Vagina (tissue), 2 donors: ENCODE measurements at regions not wholly inside any gene's neighbourhood (a gene's known extent, or its start where the extent isn't known, plus 50 kb on each side); places are given as distances from the start of the nearest gene placed in this dataset.

Experiments
- DNase-seq, 2 donors: peaks; one replicate each; pipeline ENCODE4 v3.0.0-alpha.2; 2017; ENCODE audit errors: extremely low spot score in 2 of 2
- H3K27ac ChIP-seq: fragments of 200-600 bp; sonication (generic); one replicate; pipeline ENCODE4 v1.5.1; 2019
- H3K27me3 ChIP-seq: fragments of 200-600 bp; sonication (generic); one replicate; pipeline ENCODE4 v1.5.1; 2019
- H3K36me3 ChIP-seq, 2 donors: fragments of 200-600 bp; sonication (generic); one replicate each; pipeline ENCODE4 v1.5.1; 2017 to 2019
- H3K4me1 ChIP-seq: fragments of 200-600 bp; sonication (generic); one replicate; pipeline ENCODE4 v1.5.1; 2019
- H3K4me3 ChIP-seq, 2 donors: fragments of 200-600 bp; sonication (generic); 1 replicate in 1 of 2; 2 replicates in 1 of 2; pipeline ENCODE4 v1.5.1; 2016 to 2019
- H3K9me3 ChIP-seq: fragments of 200-600 bp; sonication (generic); one replicate; pipeline ENCODE4 v1.5.1; 2019
- CTCF ChIP-seq, 3 experiments: fragments of 450-650 bp in 2 of 3; fragments of 200-600 bp in 1 of 3; sonication (generic) in 1 of 3; IDR thresholded peaks; one replicate each; pipeline ENCODE4 v1.5.1; 2017 to 2019; ENCODE audit warnings: antibody characterized with exemption in 3 of 3, mild to moderate bottlenecking in 2 of 3, moderate library complexity in 2 of 3
- POLR2A ChIP-seq, 2 donors: fragments of 450-650 bp; IDR thresholded peaks; one replicate each; pipeline ENCODE4 v1.6.1; 2017; ENCODE audit warnings: antibody characterized with exemption in 2 of 2, mild to moderate bottlenecking in 2 of 2, moderate library complexity in 2 of 2
- POLR2AphosphoS5 ChIP-seq, 2 donors: sonication (generic); formaldehyde crosslinking; IDR thresholded peaks; one replicate each; pipeline ENCODE4 v1.9.0; 2017; ENCODE audit warnings: antibody characterized with exemption in 2 of 2, mild to moderate bottlenecking in 2 of 2, low read depth in 1 of 2; ENCODE audit not compliant: insufficient read depth in 1 of 2
- intact Hi-C: fragments of 100-400 bp; cut with DNase I; formaldehyde crosslinking; loops from one replicate; pipeline ENCODE4 v1.15.1; 2023

- Histone ChIP-seq H3K4me1 (no peaks in the 10 kb centered on the region), H3K27ac (no peak overlapping the region), H3K4me3 (no peak overlapping the region), H3K9me3 (no peaks in the 10 kb centered on the region), H3K27me3 (no peaks in the 10 kb centered on the region), H3K36me3 (no peaks in the 10 kb centered on the region)
- intact Hi-C loops: no loop called here
- TF ChIP-seq POLR2AphosphoS5 (IDR thresholded peaks at IDR 0.05; ENCODE audit: insufficient read depth in 1 of 2, low read depth in 1 of 2): no peak
- no peak for DNase-seq
Observed at GRCh38 chr12:59186451-59186850, 266.1 kb upstream of the LRIG3 start.

GRCh38 chr12:59185295-59185694 is 265.0 kb upstream of the LRIG3 start:
- no peak for DNase-seq
- intact Hi-C loops: no loop called here
- TF ChIP-seq POLR2A (IDR thresholded peaks at IDR 0.05) (no peak), POLR2AphosphoS5 (IDR thresholded peaks at IDR 0.05; ENCODE audit: insufficient read depth in 1 of 2, low read depth in 1 of 2) (no peak), CTCF (IDR thresholded peaks at IDR 0.05) (no peak)
- Histone ChIP-seq H3K9me3 (no peaks in the 10 kb centered on the region), H3K27ac (no peak overlapping the region), H3K27me3 (no peaks in the 10 kb centered on the region), H3K4me1 (no peaks in the 10 kb centered on the region), H3K4me3 (no peak overlapping the region), H3K36me3 (no peaks in the 10 kb centered on the region)

GRCh38 chr12:59182658-59183455 is 262.6 kb upstream of the LRIG3 start:
- DNase-seq: no peak
- intact Hi-C loops: no loop called here
- Histone ChIP-seq H3K9me3 (no peaks in the 10 kb centered on the region), H3K27me3 (no peaks in the 10 kb centered on the region), H3K4me3 (no peak overlapping the region), H3K27ac (no peak overlapping the region), H3K4me1 (no peaks in the 10 kb centered on the region), H3K36me3 (no peaks in the 10 kb centered on the region)
- TF ChIP-seq POLR2A (IDR thresholded peaks at IDR 0.05) (no peak), CTCF (IDR thresholded peaks at IDR 0.05) (no peak), POLR2AphosphoS5 (IDR thresholded peaks at IDR 0.05; ENCODE audit: insufficient read depth in 1 of 2, low read depth in 1 of 2) (no peak)

GRCh38 chr12:59182191-59182590 is 261.9 kb upstream of the LRIG3 start:
- DNase-seq: no peak
- Histone ChIP-seq H3K27me3 (no peaks in the 10 kb centered on the region), H3K4me3 (no peak overlapping the region), H3K36me3 (no peaks in the 10 kb centered on the region), H3K9me3 (no peaks in the 10 kb centered on the region), H3K27ac (no peak overlapping the region), H3K4me1 (no peaks in the 10 kb centered on the region)
- intact Hi-C loops: no loop called here
- TF ChIP-seq POLR2AphosphoS5 (IDR thresholded peaks at IDR 0.05; ENCODE audit: insufficient read depth in 1 of 2, low read depth in 1 of 2) (no peak), CTCF (IDR thresholded peaks at IDR 0.05) (no peak)

- no peak overlapping the region for H3K27ac ChIP-seq
- H3K36me3 ChIP-seq: no peaks in the 10 kb centered on the region
- no peaks in the 10 kb centered on the region for H3K9me3 ChIP-seq
- TF ChIP-seq CTCF (IDR thresholded peaks at IDR 0.05): no peak
- TF ChIP-seq POLR2AphosphoS5 (IDR thresholded peaks at IDR 0.05; ENCODE audit: insufficient read depth in 1 of 2, low read depth in 1 of 2): no peak
- no peak for TF ChIP-seq POLR2A (IDR thresholded peaks at IDR 0.05)
- H3K27me3 ChIP-seq: no peaks in the 10 kb centered on the region
- intact Hi-C loops: no loop called here
- no peak overlapping the region for H3K4me3 ChIP-seq
- H3K4me1 ChIP-seq: no peaks in the 10 kb centered on the region
- DNase-seq: no peak
Observed at GRCh38 chr12:59181196-59181777, 261.0 kb upstream of the LRIG3 start.
